CD4-positive, alpha-beta T cell treated with Interleukin-6 for 4 hours (primary cell): ENCODE measurements at regions not wholly inside any gene's neighbourhood (a gene's known extent, or its start where the extent isn't known, plus 50 kb on each side); places are given as distances from the start of the nearest gene placed in this dataset.

ENCODE experiments used
- DNase-seq: peaks from one replicate; pipeline ENCODE4 v3.0.0-alpha.2; 2020; ENCODE audit warnings: mixed read lengths

DNA sequence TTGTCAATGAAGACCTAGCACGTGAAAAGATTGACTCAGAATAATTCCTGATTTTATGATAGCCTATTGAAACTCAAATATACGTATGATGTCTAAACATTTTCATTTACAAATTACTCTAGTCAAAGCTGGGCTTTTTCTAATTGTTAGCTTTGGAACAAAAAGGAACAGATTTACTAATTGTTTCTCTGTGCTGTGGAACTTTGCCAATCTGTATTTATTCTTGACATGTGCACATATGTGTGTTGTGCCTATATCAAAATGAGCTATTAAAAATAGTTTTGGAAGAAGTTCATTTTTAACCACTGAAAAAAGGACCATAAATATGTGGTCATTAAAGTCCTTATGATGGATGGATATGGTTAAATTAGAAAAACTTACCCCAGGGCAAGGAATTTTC, 85.4 kb upstream of the PACRGL start:
- DNase-seq: no peak

DNA sequence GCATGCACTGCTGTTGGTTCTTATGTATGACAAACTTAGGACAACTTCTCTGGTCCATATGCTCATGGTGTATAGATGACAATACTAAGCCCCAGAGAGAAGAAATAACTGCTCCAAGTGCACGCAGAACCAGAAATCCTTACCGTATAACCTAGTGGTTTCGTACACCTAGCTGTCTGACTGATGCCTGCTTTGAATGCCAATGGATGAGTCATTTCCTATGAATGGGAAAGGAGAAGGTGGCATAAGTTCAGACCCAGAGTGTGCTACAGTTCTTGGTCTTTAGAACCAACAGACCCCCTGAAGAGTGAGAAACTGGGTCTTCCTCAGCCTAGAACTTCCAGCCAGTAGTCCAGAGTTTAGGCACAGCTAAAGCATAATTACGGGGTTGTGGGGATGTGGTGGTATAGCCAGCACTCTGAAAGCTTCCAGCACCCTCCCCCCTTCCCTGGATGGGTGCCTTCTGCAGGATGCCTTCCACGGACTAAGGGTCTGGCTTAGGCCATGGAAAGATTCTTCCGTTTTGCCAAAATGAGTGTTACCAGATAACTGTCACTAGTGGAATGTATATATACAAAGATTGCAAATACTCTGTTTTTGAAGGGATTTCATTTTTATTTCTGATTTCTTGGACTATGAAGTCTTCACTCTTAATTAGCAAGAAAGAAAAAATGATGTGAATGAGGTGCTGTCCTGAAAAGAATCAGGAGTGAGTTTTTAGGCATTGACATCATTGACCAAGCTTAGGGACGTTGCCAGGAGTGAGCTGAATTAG, 84.6 kb upstream of the PACRGL start:
- no peak for DNase-seq

DNA sequence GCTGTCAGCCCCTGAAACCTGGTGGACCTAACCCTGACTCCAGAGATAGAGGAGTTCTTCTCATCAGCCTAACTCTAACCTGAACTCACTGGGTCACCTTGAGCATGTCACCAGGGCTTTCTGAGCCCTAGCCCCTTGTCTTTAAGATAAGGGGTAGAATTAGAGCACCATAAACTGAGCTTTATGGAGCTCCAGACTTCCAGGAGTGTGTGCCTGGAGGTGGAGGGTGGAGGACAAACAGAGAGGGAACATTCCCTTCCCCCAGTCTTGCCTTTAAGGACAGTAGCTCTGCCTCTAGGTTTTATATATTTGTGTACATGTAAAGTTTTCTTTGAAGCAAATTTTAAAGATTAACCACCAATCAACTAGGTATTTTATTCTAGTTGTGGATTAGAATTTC, 83.9 kb upstream of the PACRGL start:
- DNase-seq: no peak

DNA sequence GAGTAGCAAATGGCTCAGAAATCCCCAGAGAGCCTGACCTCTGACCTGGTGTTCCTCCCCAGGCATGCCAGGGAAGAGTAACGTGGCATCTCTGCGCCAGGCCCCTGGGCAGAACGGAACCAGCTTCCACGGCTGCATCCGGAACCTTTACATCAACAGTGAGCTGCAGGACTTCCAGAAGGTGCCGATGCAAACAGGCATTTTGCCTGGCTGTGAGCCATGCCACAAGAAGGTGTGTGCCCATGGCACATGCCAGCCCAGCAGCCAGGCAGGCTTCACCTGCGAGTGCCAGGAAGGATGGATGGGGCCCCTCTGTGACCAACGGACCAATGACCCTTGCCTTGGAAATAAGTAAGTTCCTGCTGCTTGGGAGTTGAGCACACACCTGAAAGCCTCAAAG, 83.4 kb upstream of the PACRGL start:
- DNase-seq: no peak

DNA sequence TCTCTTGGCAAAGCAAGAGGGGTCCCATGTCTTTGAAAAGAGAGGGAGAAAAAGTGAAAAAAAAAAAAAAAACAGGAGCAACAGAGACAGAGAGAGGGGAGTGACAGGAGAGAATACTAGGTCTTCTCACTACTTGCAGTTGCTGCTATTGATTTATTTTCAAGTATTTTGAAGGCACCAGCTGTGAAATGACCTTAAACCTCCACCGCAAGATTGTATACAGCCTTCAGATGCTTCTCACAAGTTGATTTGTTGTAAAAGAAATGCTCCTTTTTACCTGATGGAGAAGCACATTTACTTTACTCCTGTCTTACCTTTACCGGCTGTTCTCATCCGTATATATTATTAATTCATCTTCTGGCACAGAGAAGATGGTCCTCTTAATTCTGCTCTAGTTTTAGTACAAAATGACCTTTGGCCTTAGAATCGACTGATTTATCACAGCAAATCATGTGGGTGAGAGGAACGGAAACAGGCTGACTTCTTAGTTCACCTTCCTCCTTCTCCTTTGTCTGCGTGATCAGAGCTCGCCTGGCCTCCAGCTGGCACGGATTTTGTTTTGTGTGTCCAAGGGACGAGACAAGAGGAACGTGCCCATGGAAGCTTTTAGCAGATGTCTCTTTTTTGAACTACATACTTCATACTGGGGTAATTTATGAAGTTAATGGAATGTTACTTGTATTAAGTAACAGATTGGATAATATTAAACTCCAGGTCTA, 82.4 kb upstream of the PACRGL start:
- no peak for DNase-seq

DNA sequence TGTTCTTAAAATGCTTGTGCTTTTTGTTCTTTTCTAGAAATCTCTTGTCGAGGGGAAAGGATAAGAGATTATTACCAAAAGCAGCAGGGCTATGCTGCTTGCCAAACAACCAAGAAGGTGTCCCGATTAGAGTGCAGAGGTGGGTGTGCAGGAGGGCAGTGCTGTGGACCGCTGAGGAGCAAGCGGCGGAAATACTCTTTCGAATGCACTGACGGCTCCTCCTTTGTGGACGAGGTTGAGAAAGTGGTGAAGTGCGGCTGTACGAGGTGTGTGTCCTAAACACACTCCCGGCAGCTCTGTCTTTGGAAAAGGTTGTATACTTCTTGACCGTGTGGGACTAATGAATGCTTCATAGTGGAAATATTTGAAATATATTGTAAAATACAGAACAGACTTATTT, 81.5 kb upstream of the PACRGL start:
- DNase-seq: no peak

DNA sequence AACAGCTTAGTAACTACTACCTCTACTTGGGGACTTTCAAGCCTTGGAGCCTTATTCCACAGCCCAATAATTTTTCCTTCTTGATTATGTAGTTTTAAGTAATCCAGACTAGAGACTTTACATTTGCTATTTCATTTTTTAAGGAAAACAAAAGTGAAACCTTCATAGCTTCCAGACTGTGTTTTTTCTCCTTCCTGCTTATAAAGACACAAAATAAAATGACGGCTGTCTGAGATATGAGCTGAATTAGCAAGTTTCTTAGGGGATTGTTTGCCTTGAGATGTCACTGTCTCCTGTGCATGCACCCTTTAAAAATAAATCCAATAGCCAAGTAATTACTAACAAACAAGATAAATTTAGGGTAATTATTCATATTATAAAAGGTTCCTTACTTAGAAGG, 78.8 kb upstream of the PACRGL start:
- DNase-seq: no peak

DNA sequence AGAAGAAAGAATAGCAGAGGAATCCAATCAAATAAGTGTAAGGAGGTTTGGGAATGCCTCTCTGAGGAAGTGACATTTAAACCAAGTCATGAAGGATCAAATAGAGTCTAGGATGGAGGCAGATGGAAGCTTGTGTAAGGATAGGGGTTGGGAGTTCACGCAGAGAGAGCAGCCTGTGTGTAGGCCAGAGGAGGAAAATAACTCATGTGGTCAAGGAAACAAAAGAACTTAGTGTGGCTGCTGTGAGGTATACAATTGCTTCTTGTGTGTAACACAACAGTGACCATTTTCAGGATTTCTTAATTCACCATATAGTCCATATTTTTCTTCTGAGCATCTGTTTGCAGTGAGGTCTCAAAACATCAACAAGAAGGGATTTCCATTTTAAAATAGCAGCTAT, 77.6 kb upstream of the PACRGL start:
- no peak for DNase-seq

DNA sequence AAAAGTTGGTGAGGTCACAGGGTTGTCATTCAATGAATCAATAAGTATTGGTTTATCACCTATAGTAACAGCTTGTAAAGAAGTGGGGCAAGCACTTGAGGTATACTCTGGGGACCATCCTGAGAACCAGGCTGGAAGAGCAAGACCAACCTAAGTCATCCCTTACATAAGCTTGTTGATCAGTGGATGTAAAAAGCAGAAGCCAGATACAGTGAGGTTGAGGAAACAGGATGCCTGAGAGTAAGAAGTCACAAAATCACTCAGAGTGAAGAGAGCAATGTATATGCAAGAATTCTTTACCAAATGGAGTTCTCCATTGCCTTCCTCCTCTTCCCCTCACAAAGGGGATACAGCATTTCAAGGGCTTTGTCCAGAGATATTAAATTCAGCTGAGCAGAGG, 76.3 kb upstream of the PACRGL start:
- DNase-seq: no peak

DNA sequence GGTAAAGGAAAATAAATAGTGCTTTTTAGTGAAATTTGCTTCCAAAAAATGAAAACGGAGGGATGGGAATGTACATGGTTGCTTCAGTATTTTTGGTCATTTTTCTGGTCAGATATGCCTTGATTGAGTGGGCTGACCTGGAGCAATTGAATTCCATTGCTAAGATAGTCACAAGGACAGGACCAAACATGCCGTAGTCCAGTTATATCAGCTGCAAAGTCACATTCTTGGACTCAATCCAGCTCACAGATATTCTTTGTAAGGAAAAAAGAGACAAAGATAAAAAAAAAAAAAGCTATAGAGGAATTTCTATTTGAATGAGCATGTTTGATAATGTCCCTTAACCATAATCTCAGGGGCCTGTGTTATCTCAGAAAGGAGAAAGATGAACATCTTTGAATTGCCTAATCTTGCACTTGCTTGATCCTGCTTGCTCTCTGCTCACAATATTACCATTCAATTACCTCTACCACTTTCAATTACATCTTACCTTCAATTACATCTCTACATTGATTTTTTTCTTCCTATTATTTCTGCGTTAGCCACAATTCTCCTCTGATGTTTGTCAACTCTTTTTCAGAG, 75.4 kb upstream of the PACRGL start:
- DNase-seq: no peak

DNA sequence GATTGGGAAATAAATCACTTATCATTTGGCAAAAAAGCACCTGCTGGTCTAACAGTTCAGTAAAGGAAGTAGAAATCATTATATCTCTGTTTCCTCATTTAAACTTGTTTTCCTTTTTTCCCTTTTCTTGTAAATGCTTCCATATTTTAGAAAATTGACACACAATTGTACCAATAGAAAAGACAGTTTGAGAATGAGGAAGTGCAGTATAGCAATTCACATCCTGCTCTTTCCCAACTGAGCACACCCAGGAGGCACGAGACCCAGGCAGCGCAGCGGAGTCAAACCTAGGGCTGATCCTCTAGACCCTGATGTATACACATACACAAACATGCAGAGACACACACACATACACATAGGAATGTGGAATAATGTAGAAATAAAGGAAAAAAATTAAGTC, 74.8 kb upstream of the PACRGL start:
- DNase-seq: no peak

DNA sequence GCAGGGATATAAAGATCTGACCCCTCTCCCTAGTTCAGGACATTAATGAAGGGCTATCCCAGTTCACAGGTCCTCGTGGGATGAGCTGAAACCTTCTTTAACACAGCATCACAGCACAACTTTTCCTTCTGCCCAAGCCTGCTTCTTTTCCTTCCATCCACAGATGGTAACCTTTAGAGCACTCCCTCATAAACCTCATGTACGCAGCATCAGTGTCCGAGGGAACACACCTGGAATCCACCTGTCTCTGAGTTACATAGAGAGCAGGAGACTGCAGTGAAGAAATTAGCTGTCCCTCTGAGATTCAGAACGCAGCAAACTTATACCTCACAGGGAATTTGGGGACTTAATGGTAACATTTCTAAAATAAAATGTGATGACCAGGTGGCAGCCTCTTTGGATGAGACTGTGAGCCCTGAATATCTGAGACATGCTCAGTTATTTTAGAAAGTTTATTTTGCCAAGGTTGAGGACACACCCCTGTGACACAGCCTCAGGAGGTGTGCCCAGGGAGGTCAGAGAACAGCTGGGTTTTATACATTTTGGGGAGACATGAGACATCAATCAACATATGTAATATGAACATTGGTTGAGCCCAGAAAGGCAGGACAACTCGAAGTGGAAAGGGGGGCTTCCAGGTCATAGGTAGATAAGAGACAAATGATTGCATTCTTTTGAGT, 73.8 kb upstream of the PACRGL start:
- DNase-seq: no peak

DNA sequence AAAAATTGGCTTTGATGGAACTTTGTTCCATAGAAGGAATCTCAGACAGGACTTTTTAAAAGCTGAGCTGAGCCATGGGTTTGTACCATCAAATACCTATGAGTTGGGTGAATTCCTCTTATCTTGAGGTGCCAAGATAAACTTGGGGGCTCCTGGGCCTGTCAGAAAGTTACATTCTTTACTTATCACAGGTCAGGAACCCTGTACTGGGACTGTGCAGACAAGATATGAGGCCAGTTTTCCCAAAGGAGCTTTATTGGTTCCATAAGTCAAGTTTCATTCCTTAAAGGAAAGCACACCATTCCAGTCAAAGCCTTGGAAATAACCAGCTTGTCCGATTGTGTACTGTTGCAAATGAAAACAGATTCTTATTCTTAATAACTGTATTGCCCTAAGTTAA, 72.4 kb upstream of the PACRGL start:
- no peak for DNase-seq

DNA sequence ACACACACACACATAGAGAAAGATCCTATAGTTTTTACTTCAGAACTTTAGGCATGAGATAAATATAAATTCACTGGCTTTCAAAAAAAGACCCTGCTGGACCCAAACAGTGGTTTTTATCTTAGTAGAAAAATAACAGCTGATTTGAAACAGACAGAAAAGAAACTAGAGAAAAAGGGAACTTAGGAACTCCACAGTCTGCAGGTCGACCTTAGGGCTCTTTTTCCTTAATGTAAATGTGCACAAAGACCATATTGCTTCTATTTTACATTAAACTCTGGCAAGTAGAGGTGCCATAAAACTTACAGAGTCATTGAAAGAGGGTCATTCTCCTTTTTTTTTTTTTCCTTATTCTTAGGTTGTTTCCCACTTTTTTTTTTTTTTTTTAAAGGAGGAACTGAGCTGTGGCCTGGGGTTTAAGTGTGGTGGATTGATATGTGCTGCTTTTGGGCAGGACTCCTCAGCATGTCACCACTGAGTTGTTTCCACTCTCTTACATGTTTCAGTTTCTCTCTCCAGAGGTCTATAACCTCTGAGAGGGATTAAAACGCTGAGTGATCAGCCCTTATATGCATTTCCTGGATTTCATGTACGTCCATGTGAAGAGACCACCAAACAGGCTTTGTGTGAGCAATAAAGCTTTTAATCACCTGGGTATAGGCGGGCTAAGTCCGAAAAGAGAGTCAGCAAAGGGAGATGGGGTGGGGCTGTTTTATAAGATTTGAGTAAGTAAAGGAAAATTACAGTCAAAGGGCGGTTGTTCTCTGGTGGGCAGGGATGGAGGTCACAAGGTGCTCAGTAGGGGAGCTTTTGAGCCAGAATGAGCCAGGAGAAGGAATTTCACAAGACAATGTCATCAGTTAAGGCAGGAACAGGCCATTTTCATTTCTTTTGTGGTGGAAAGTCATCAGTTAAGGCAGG, 70.8 kb upstream of the PACRGL start:
- no peak for DNase-seq

DNA sequence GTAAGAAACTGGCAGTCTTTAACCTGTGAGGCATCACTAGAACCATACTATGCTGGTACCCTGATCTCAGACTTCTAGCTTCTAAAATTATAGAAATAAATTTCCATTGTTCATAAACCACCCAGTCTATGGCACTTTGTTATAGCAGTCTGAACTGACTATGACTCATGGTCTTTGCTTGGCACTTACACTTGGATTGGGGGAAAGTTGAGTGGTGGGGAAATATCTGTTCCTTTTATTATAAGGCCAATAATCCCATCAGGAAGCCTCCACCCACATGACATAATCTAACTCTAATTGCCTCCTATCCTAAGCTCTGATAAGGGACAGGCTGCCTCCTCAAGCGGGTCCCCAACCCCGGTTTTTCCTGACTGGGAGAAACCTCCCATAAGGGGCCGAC, 61.4 kb upstream of the PACRGL start:
- DNase-seq: no peak

DNA sequence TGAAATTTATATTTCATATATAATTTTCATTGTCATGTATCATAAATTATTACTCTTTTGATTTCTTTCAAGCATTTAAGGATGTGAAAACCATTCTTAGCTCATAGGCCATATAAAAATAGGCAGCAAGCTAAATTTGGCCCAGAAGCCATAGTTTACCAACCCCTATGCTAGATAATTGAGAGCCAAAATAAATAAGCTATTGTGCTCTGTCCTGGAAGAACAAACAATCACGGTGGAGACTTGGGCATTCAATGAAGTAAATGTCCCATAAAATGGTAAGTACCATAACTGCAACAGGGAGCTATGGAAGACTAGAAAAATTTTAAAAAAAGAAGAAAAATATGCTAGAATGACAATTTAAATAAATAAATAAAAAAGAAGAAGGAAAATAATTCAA, 60.9 kb upstream of the PACRGL start:
- no peak for DNase-seq

DNA sequence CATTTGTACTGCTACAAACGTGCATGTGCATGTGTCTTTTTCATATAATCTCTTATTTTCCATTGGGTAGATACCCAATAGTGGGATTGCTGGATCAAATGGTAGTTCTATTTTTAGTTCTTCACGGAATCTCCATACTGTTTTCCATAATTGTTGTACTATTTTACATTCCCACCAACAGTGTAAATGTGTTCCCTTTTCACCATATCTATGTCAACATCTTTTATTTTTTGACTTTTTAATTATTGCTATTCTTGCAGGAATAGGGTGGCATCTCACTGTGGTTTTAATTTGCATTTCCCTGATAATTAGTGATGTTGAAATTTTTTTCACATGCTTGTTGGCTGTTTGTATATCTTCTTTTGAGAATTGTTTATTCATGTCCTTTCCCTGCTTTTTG, 59.3 kb upstream of the PACRGL start:
- DNase-seq: no peak

DNA sequence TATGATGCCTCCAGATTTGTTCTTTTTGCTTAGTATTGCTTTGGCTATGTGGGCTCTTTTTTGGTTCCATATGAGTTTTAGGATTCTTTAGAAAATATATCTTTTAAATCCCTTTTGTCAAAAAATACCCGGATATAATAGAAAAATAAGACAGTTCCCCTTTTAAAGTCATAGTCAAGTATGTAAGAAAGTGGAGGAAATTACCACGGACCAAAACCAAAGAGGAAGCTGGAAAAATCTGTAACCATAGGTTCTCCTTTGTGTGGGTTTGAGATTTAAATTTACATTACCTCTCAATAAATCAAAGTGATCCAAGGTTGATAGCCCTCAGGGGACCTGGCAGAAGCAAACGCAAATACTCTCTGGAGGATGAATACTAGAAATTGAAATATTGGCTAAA, 58.3 kb upstream of the PACRGL start:
- no peak for DNase-seq

DNA sequence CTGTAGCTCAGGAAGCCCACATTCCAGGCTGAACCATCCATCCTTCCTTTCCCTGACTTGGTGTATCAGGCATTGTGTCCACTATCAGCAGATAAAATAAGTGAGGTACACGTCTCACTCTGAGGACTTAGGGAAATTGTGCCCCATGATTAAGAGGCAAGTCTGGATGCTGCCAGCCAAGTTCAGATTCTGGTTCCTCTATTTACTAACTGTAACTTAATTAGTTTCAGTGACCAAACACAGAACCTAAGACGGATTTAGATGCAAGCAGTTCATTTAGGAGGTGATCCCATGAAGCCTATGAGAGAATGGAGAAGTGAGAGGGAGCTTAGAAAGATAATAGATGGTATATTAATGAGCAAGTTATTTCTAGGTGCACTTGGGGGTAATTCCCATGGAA, 56.6 kb upstream of the PACRGL start:
- DNase-seq: no peak

DNA sequence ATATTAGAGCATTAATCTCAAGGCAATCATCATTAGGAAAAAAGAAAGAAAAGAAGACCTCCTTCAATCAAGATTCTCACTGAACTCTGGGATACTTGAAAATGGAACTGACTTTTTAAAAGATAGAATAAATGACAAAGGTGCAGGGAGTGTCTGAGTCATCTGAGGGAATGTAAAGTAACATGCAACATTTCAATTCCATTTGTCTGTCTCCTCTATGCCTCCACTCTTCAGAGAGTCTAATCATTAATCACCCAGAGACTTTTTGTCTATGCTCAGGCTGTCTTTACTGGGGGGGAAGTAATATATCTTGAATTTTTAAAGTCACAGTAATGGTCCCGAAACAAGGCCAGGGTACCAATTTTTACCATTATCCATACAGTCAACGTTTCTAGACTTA, 55.0 kb upstream of the PACRGL start:
- DNase-seq: no peak

DNA sequence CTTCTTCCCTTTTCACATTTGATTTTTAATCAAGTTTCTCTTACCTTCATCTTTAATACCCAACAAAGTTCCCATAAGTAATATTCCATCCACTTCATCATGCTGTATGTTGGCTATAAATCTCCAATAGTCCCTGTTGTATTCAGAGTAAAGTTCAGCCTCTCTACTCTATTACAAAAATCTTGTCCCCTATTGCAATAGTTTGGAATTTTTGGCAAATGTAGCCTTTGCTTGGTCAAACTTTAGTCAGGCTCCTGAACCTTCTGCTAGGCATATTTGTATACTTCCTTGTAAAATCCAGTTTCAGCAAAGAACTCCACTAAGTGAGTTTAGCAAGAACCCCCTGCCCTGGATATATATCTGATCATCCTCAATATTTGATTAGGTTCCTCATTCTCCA, 54.0 kb upstream of the PACRGL start:
- no peak for DNase-seq
